Posterior vena cava (tissue), 2 donors: ENCODE measurements at regions not wholly inside any gene's neighbourhood (a gene's known extent, or its start where the extent isn't known, plus 50 kb on each side); places are given as distances from the start of the nearest gene placed in this dataset.
"Not testable (repeated sequence)": the region's sequence is repeated elsewhere in the genome, so short reads cannot be mapped to it uniquely, and the experiment has no call there.

Experiments
- DNase-seq: peaks from one replicate; pipeline ENCODE4 v3.0.0-alpha.2; 2020; ENCODE audit warnings: low spot score
- intact Hi-C, 2 donors: fragments of 100-400 bp; cut with DNase I; formaldehyde crosslinking; loops; one replicate each; pipeline versions ENCODE4 v1.14.1 to v1.14.2; 2022 to 2023
- donor health status: DM: yes; HTN: yes; CAD: no.
- donor health status: DM: yes; HTN: yes; CAD: no.

GRCh38 chr11:101745756-101746155, 161.9 kb upstream of the TRPC6 start:
- intact Hi-C loops: no loop called here
- no peak for DNase-seq

GRCh38 chr11:101743828-101744227, 160.0 kb upstream of the TRPC6 start:
- intact Hi-C loops: no loop called here
- no peak for DNase-seq

GRCh38 chr11:101741479-101742175, 157.8 kb upstream of the TRPC6 start:
- intact Hi-C loops: no loop called here
- DNase-seq: no peak

GRCh38 chr11:101741061-101741460, 157.3 kb upstream of the TRPC6 start:
- no peak for DNase-seq
- intact Hi-C loops: no loop called here

GRCh38 chr11:101738452-101738851, 154.6 kb upstream of the TRPC6 start:
- intact Hi-C loops: no loop called here
- DNase-seq: no peak

- no peak for DNase-seq
- intact Hi-C loops: no loop called here
Observed at GRCh38 chr11:101729406-101730078, 145.7 kb upstream of the TRPC6 start.

- intact Hi-C loops: no loop called here
- DNase-seq: no peak
Observed at GRCh38 chr11:101727451-101727850, 143.6 kb upstream of the TRPC6 start.

- DNase-seq: no peak
- intact Hi-C loops: no loop called here
Observed at GRCh38 chr11:101726988-101727387, 143.2 kb upstream of the TRPC6 start.

GRCh38 chr11:101723371-101723770, 139.6 kb upstream of the TRPC6 start:
- intact Hi-C loops: no loop called here
- no peak for DNase-seq

- intact Hi-C loops: no loop called here
- no peak for DNase-seq
Observed at GRCh38 chr11:101721270-101721669, 137.5 kb upstream of the TRPC6 start.

GRCh38 chr11:101718402-101718801, 134.6 kb upstream of the TRPC6 start:
- DNase-seq: no peak
- intact Hi-C loops: no loop called here

GRCh38 chr11:101717619-101718018, 133.8 kb upstream of the TRPC6 start:
- intact Hi-C loops: no loop called here
- DNase-seq: no peak

GRCh38 chr11:101715281-101715680, 131.5 kb upstream of the TRPC6 start:
- intact Hi-C loops: no loop called here
- DNase-seq: no peak

- DNase-seq: no peak
- intact Hi-C loops: no loop called here
Observed at GRCh38 chr11:101707477-101707876, 123.7 kb upstream of the TRPC6 start.

- intact Hi-C loops: no loop called here
- no peak for DNase-seq
Observed at GRCh38 chr11:101706541-101706940, 122.7 kb upstream of the TRPC6 start.

- intact Hi-C loops: no loop called here
- DNase-seq: no peak
Observed at GRCh38 chr11:101705972-101706371, 122.2 kb upstream of the TRPC6 start.

- DNase-seq, intact Hi-C loops: not testable (repeated sequence)
Observed at GRCh38 chr11:101694869-101695268, 111.1 kb upstream of the TRPC6 start.

- intact Hi-C loops: no loop called here
Observed at GRCh38 chr11:101692980-101693379, 109.2 kb upstream of the TRPC6 start.

GRCh38 chr11:101686514-101686913, 102.7 kb upstream of the TRPC6 start:
- no peak for DNase-seq
- intact Hi-C loops: no loop called here

More at GRCh38 chr11:101692980-101693379, 109.2 kb upstream of the TRPC6 start:
- no peak for DNase-seq

- no peak for DNase-seq
- intact Hi-C loops: no loop called here
Observed at GRCh38 chr11:101668236-101668635, 84.4 kb upstream of the TRPC6 start.

- no peak for DNase-seq
- intact Hi-C loops: no loop called here
Observed at GRCh38 chr11:101666916-101667315, 83.1 kb upstream of the TRPC6 start.
